Coronary artery (tissue), 2 donors: ENCODE measurements at regions not wholly inside any gene's neighbourhood (a gene's known extent, or its start where the extent isn't known, plus 50 kb on each side); places are given as distances from the start of the nearest gene placed in this dataset.
A peak's percentile ranks its signal among the peaks of the same experiment; 100 is the strongest.

Experiments
- DNase-seq: peaks from one replicate; pipeline ENCODE4 v3.0.0-alpha.2; 2017; ENCODE audit warnings: low spot score
- H3K27ac ChIP-seq, 2 donors: fragments of 200-600 bp; sonication (generic); one replicate each; pipeline ENCODE4 v1.5.1; 2016 to 2019
- H3K4me3 ChIP-seq: fragments of 200-600 bp; sonication (generic); 2 replicates; pipeline ENCODE4 v1.5.1; 2016; ENCODE audit warnings: mild to moderate bottlenecking, moderate library complexity
- TF ChIP-seq, protein P1 (sequence below): fragments of 200-600 bp; sonication (generic); IDR thresholded peaks from one replicate; pipeline ENCODE4 v1.5.1; 2019; ENCODE audit warnings: antibody characterized with exemption

- no peak for DNase-seq
- TF ChIP-seq, protein P1, sequence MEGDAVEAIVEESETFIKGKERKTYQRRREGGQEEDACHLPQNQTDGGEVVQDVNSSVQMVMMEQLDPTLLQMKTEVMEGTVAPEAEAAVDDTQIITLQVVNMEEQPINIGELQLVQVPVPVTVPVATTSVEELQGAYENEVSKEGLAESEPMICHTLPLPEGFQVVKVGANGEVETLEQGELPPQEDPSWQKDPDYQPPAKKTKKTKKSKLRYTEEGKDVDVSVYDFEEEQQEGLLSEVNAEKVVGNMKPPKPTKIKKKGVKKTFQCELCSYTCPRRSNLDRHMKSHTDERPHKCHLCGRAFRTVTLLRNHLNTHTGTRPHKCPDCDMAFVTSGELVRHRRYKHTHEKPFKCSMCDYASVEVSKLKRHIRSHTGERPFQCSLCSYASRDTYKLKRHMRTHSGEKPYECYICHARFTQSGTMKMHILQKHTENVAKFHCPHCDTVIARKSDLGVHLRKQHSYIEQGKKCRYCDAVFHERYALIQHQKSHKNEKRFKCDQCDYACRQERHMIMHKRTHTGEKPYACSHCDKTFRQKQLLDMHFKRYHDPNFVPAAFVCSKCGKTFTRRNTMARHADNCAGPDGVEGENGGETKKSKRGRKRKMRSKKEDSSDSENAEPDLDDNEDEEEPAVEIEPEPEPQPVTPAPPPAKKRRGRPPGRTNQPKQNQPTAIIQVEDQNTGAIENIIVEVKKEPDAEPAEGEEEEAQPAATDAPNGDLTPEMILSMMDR: no peak
- H3K4me3 ChIP-seq: no peak overlapping the region
- no peak overlapping the region for H3K27ac ChIP-seq
Measured at GRCh38 chr5:33317271-33317670, 123.5 kb upstream of the TARS1 start.

GRCh38 chr5:33319151-33319550 lies 121.6 kb upstream of the TARS1 start:
- TF ChIP-seq, protein P1: no peak
- Histone ChIP-seq H3K4me3 (no peak overlapping the region), H3K27ac (no peak overlapping the region)
- DNase-seq: no peak

- peak overlapping the region in 1 of 2 donors; percentile 39 for H3K27ac ChIP-seq
- H3K4me3 ChIP-seq: no peak overlapping the region
- TF ChIP-seq, protein P1: no peak
- DNase-seq: no peak
Measured at GRCh38 chr5:33319841-33320240, 120.9 kb upstream of the TARS1 start.

DNA sequence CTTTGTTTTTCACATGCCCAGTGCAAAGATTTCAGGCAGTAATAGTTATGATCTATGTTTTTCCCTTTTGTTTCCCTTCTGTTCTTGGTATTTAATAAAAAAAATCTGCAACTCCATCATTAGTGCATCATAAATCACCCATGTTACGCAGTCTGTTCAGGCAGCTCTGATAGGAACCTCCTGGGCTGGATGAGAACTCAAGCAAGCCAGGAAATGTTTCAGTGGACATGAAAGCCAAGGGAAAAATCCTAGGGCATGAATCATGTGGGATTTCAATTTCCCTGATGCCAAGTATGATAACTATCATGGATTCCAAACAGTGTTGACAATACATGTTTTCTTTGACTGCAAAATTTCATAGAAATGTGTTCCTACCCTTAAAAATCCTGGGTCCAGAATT lies 119.7 kb upstream of the TARS1 start:
- no peak for DNase-seq
- Histone ChIP-seq H3K4me3 (no peak overlapping the region), H3K27ac (peak overlapping the region in 1 of 2 donors; percentile 49)
- TF ChIP-seq, protein P1: no peak

GRCh38 chr5:33322632-33323031 lies 118.1 kb upstream of the TARS1 start:
- TF ChIP-seq, protein P1: no peak
- peak overlapping the region in 1 of 2 donors; percentile 27 for H3K27ac ChIP-seq
- no peak overlapping the region for H3K4me3 ChIP-seq
- DNase-seq: no peak

- no peak for DNase-seq
- no peak overlapping the region for H3K27ac ChIP-seq
- H3K4me3 ChIP-seq: no peak overlapping the region
- TF ChIP-seq, protein P1: no peak
Measured at GRCh38 chr5:33324667-33325307, 116.0 kb upstream of the TARS1 start.

DNA sequence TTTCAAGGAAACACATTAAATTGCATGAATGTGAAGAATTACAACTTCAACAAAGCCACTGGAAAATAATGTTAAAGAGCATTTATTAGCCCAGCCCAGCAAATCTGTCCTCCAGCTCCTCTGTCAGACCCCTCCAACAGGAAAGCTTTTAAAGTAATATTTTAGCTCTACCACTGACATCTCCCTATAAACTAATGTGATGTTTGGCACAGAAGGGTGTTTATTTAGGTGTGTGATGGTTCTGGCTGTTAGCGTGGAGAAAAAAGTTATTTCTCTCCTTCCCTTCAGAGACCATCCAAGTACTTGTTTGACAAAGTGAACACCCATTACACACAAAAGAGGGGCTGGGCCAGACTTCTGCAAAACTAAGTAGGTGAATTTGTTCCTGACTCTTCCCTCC lies 111.9 kb upstream of the TARS1 start:
- no peak for DNase-seq
- TF ChIP-seq, protein P1: no peak

More for the DNA sequence above, 111.9 kb upstream of the TARS1 start:
- Histone ChIP-seq H3K27ac (no peak overlapping the region), H3K4me3 (no peak overlapping the region)
